GM18861 (cell line): ENCODE measurements at regions not wholly inside any gene's neighbourhood (a gene's known extent, or its start where the extent isn't known, plus 50 kb on each side); places are given as distances from the start of the nearest gene placed in this dataset.

ENCODE experiments used
- ATAC-seq: cut with Tn5 transposase; IDR thresholded peaks from one replicate; pipeline ENCODE4 v1.9.1; 2021; ENCODE audit not compliant: unreplicated experiment

DNA sequence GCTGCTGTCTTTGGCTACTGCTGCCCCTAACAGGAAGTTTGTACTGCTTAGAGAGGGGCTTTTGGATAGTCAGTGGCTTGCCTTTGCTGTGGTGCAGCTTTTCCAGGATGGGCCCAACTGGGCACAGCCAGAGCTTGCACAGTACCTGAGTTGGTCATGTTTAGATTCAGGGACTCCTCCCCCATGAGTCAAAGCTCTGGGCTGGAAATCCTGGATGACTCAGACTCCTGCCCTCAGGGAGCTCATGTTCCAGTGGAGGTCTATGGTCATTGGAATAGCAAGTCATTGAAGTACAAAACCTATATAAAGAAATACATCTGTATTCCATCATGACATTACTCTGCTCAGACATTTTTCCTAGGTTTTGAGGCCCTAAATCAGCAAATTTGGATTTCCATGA lies 66.7 kb upstream of the PJA1 start:
- ATAC-seq = no peak

DNA sequence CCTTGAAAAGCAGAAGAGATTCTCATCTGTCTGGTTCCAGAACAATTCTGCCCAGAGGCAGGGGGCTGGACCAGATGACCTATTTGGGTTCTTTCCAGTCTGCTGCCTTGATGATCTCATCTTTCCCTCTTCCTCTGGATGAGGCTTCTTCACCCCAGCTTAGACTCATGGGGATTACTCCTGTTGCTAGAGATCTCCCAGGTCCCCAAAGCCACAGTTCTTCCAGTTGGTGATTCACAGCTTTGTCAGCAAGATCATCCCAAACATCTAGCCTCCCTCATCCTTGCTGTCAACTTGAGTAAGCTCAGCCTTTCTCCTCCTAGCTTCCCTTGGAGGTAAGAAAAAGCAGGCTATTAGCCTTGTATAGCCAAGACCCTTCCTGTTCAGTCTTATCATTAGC lies 64.2 kb upstream of the PJA1 start:
- no peak for ATAC-seq

DNA sequence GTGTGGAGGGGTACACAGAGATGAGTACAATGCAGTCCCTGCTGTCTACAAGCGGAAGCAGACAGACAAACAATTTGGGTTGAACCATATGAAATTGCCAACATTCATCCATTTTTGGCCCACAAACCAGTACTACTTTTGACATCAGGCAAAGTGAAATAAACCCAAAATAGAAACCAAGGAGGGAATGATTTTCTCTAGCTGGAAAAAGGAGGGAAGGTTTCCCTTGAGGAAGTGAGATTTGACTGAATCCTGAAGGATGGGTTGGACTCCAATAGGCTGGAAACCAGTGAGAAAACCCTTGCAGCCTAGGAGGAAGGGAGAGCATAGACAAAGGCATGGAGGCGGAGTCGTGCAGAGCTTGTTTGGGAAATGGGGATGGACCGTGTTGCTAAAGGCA lies 63.5 kb upstream of the PJA1 start:
- ATAC-seq = no peak

DNA sequence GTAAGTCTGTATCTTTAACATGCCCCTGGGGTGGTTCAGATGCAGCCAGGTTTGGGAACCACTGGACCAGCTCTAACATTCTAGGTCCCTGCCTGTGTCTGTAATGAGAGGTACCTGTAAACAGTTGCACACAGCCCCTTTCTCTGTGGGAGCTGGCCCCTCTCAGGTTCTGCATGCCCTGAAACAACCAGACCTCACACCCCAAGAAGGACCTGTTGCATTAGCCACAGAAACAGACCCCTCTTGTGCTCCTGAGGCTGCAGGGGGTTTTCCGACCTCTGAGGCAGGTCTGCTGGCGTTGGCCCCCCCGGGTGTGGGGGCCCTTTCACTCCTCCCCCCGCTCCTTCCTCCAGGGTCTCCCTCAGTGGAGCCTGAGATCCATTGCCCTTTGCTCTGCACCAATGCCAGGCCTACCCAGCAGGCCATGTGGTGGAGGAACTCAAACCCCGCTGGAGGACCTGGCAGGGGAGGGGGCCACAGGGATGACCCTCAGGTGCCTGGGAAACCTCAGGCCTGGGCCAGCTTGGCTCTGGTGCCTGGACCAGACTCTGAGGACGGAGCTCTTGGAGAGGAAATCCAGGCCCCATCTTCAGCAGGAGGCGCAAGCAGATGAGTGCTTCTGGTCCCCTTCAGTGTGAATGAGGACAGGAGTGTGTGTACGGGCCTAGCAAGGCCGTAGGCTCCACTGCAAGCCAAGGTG lies 61.4 kb upstream of the PJA1 start:
- ATAC-seq = no peak

DNA sequence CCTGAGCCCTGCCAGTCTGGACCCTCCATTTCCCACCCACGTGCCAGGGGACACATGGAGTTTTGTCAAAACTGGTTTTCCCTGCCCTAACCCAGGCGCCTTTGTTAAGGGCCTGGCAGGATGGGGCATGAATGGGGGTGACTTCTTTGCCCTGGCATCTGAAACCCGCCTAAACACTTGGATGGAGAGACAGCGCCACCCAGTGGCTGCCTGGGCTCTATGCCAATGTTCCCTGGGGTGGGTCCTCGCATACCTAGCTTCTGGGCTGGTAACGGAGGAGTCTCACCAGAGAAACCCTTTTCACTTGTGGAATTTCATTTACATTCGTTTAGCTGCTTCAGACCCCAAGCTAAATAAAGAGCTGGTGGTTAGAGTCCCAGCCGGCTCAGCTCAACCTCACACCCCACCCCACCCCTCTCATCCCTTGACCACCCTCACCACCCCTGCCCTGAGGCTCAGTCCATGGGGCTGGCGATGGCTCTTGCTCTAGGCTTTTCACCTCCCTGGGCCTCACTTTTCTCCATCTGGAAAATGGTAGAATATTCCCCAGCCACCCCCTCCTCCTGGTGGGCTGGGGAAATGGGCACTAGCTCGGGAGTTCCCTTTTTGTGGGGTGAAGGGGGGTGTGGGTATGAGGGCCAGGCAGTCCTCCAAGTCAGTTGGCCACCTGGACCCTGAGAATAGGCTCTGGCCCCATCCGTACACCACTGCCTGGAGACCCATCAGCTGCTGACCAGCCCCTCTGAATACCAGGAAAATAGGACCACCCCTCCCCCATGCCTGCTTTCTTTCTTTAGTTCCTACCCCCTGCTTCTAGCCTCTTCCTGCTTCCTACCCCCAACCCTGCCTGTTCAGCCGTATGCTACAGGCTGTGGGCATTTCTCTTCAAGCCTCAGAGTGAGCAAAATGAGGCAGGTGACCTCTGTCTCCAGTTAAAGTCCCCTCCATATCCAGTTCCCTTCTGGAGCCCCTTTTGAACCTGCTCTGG lies 57.1 kb upstream of the PJA1 start:
- no peak for ATAC-seq

DNA sequence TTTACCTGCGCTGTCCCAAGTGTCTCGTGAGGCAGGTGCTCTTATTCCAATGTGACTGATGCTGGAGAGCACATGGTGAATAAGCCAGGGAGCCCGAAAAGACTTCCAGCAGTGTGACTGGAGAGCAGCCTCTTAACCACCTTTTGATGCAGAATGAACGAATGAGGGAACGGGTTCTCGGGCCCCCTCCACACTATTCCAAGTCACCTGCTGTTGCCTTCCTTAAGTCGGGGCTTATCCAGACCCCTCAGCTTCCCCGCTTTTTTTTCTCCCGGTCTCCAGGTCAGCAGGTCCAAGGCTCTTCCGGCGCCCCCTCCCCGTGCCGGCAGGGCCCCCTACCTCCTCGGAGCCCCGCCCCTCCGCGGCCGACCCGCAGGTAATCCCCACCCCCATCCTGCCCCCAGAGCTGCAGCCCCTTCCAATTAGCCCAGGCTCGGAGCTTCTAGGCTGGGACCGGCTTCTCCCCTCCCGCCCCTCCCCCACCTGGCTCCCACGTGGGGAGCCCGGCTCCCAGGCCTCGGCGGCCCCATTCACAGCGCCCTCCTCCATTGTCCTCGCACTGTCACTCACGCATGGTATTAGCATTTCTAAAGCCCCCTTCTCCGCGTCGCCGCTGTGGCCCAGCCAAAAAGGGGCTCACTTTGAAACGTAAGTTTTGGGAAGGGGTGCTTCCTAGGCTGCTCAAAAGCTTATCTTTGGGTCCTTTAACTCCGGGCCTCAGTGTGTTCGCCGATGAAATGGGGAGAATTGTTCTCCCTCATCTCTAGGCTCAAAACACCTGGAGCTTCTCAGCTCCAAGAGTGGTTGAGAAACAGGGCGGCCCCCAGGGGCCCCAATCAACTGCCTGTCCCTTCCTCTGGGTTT lies 56.2 kb upstream of the PJA1 start:
- no peak for ATAC-seq

DNA sequence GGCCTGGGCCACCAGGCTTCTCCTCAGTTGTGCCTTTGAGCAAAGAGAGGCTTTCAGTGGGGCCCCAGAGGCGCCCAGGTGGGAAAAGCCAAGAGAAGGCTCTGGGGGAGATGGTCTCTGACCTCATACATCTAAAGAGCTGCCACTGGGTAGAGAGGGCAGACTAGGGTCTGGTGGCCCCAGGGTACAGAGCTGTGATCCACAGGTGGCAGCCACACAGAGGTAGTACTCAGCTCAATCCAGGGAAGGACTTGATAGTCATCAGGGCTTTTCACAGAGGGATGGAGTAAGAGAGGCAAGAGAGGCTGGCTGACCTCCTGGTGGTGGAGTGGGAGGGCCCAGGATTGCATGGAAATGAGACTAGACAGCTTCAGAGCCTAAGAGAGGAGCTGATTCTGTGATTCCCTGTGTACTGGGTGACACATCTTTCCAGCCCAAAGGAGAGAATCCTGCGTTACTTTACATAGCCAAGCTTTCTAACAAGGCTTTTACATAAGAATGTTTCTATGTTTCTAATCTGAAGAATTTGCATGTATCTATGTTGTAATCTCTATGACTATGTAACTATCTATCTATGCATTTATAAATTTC lies 53.2 kb upstream of the PJA1 start:
- ATAC-seq = no peak

DNA sequence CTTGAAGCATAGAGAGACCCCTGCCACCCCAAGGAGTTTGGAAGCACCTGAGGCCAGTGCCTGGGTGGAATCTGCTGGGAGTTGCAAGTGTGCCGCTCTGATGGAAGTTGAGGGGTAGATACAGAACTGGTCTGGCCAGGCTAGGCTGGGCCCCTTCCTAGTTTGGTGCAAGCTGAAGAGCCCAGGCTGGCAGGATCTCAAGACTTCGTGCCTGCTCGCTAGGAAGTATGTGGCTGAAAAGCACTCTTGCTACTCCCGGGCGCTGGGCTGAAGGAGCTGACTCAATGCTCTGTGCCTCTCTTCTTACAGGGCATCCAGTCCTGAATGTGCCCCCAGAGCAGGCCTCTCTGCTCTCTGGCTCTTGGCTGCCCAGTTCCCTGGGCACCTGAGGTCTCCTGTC lies 51.7 kb upstream of the PJA1 start:
- no peak for ATAC-seq

DNA sequence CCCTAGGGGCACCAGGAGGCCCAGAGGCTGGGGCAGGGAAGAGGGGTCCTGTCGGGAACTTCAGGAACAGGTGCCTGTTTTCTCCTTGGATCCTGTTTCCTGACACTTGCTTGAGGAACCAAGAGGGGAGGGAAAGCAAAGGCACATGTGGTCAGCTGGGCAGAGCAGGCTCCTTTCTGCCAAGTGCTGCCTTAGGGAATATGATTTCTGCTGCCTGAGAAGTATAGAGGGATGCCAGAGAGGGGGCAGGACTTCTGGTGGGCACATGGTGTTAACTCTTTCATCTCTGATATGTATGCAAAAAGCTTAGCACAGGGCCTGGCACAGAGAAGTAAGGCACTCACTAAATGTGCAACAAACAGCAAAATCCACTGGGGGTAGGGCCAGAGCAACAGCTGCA lies 51.2 kb upstream of the PJA1 start:
- ATAC-seq = no peak

DNA sequence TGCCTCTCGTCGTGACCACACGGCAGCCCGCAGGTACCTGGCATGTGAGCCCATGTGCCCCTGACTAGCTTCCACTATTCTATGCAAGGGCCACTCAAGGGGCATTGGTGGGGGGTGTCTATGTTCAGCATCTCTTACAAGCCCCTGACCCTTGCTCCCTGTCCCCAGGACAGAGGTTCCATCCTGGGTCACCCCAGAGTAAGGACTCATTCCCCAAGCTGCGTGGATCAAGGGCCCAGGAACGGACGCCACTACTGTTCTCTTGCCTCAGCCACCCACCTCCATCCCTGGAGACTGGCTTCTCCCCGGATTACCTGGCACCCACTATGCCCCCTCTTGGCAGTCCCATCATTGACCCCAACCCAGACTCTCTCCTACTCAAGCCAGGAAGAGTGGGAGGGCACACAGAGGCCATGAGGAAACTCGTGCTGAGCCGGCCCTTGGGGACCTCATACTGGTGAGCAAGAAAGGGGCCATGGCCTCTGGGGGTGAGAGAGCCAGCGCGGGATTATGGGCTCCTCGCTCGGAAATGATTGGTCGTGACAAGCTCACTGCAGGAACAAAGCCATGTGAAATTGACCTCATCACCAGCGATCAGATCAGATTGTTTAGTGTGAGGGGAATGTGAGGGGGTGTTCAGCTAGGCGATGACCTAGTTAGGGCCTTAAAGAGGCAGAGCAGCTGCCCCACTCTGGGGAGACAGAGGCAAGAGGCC lies 50.1 kb upstream of the PJA1 start:
- ATAC-seq = no peak
